ENCODE measurements at regions not wholly inside any gene's neighbourhood (a gene's known extent, or its start where the extent isn't known, plus 50 kb on each side); places are given as distances from the start of the nearest gene placed in this dataset.

DNA sequence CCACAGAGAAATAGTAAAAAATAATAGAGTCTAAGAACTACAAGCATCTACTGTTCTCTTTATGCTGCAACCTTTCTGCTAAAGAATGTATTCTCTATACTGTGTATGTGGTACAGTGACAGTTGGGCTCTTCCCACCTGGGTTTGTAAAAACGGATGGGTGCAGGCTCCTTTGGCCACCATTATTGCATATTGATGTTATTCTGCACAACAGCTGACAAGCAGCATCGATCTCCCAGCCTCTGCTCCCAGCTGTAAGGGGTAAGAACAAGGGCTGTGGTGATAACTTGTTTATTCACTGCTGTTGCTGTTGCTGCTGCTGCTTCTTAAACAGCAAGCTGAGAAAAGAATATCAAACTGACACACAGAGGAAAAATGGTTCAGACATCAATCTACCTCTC is 56.1 kb downstream of the KCNRG start:
- DNase-seq (no peak), ATAC-seq (peak; percentile 23)
- intact Hi-C loops (cut with DNase I), result no loop called here
- Histone ChIP-seq H3K27me3 (no peaks in the 10 kb centered on the region), H3K9me3 (no peaks in the 10 kb centered on the region), H3K36me3 (peaks cover 0 to 21% of the 10 kb centered on the region in 2 donors), H3K4me3 (no peak overlapping the region), H3K27ac (no peak overlapping the region), H3K4me1 (peaks cover 6 to 49% of the 10 kb centered on the region in 2 donors)
- TF ChIP-seq, protein P1, sequence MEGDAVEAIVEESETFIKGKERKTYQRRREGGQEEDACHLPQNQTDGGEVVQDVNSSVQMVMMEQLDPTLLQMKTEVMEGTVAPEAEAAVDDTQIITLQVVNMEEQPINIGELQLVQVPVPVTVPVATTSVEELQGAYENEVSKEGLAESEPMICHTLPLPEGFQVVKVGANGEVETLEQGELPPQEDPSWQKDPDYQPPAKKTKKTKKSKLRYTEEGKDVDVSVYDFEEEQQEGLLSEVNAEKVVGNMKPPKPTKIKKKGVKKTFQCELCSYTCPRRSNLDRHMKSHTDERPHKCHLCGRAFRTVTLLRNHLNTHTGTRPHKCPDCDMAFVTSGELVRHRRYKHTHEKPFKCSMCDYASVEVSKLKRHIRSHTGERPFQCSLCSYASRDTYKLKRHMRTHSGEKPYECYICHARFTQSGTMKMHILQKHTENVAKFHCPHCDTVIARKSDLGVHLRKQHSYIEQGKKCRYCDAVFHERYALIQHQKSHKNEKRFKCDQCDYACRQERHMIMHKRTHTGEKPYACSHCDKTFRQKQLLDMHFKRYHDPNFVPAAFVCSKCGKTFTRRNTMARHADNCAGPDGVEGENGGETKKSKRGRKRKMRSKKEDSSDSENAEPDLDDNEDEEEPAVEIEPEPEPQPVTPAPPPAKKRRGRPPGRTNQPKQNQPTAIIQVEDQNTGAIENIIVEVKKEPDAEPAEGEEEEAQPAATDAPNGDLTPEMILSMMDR (IDR thresholded peaks at IDR 0.05), result no peak

- no peak for ATAC-seq
- Histone ChIP-seq H3K4me3 (no peak overlapping the region), H3K27me3 (no peaks in the 10 kb centered on the region), H3K9me3 (no peaks in the 10 kb centered on the region), H3K27ac (no peak overlapping the region), H3K4me1 (peaks cover 11 to 62% of the 10 kb centered on the region in 2 donors), H3K36me3 (peaks cover 0 to 8% of the 10 kb centered on the region in 2 donors)
- DNase-seq, result no peak
- TF ChIP-seq, protein P1 (IDR thresholded peaks at IDR 0.05), result no peak
- intact Hi-C loops (cut with DNase I), result no loop called here
Measured at GRCh38 chr13:50072676-50073075, 57.4 kb downstream of the KCNRG start.

GRCh38 chr13:50073340-50073739 is 58.1 kb downstream of the KCNRG start:
- no peak for DNase-seq
- no peak for ATAC-seq
- TF ChIP-seq, protein P1 (IDR thresholded peaks at IDR 0.05), result no peak
- Histone ChIP-seq H3K9me3 (no peaks in the 10 kb centered on the region), H3K36me3 (peaks cover 0 to 1% of the 10 kb centered on the region in 2 donors), H3K4me3 (no peak overlapping the region), H3K4me1 (peaks cover 11 to 69% of the 10 kb centered on the region in 2 donors), H3K27me3 (no peaks in the 10 kb centered on the region), H3K27ac (no peak overlapping the region)
- intact Hi-C loops (cut with DNase I), result no loop called here

DNA sequence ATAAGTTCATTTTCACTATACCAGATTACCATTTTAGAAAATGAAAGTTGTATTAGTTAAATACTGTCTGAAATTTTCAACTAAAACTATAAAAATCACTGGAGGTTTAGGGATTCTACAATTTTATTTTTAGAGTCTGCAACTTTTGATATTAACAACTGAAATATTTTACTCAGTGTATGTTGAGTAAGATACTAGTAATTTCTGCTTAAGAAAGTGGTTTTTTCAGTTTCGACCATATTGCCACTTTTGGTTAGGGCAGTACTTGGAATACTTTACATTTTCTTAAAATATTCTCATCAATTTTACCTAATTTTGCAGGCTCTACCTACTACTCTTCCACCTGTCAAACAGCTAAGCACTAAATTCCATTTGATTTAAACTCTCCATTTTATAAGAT is 59.6 kb downstream of the KCNRG start:
- Histone ChIP-seq H3K4me1 (peaks cover 8 to 70% of the 10 kb centered on the region in 2 donors), H3K4me3 (no peak overlapping the region), H3K36me3 (no peaks in the 10 kb centered on the region), H3K9me3 (no peaks in the 10 kb centered on the region), H3K27me3 (no peaks in the 10 kb centered on the region), H3K27ac (no peak overlapping the region)
- ATAC-seq (no peak), DNase-seq (no peak)
- intact Hi-C loops (cut with DNase I), result no loop called here
- TF ChIP-seq, protein P1 (IDR thresholded peaks at IDR 0.05), result no peak

- H3K4me3 ChIP-seq, result no peak overlapping the region
- peaks cover 7 to 72% of the 10 kb centered on the region in 2 donors for H3K4me1 ChIP-seq
- H3K27me3 ChIP-seq, result no peaks in the 10 kb centered on the region
- H3K36me3 ChIP-seq, result no peaks in the 10 kb centered on the region
- no peak overlapping the region for H3K27ac ChIP-seq
- intact Hi-C loops (cut with DNase I), result no loop called here
- no peaks in the 10 kb centered on the region for H3K9me3 ChIP-seq
- no peak for ATAC-seq
- DNase-seq, result no peak
- TF ChIP-seq, protein P1 (IDR thresholded peaks at IDR 0.05), result no peak
Measured at GRCh38 chr13:50075619-50076097, 60.4 kb downstream of the KCNRG start.

Data from left lung (tissue), 4 donors.